ENCODE measurements at regions not wholly inside any gene's neighbourhood (a gene's known extent, or its start where the extent isn't known, plus 50 kb on each side); places are given as distances from the start of the nearest gene placed in this dataset.

DNA sequence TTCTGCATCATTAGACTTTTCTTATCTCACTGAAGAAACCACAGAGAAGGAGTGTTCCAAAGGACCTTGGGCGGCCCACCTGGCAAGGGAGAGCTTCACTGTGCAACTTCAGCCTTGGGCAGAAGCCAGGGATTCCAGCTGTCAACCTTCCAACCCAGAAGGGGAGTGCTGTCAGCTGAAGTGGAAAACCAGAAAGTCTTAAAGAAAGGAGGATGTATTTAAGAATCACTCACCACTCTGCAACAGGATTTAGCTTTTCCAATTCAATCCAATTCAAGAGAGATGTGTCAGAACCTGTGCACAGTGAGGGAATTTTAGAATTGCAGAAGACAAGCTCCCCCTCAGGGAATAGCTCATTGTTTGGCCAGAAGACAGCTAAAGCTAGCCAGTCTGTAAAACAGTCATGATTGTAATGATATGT is 553.7 kb downstream of the CD83 start:
- ATAC-seq (ENCODE audit: insufficient read depth, low FRiP score) (no peak), DNase-seq (peak; percentile 50 to 72 (median 63))
- Histone ChIP-seq H3K9me3 (ENCODE audit: control insufficient read depth in 4 of 4, insufficient read depth in 3 of 4, low read length in 3 of 4) (peaks cover 0 to 1% (median 0%) of the 10 kb centered on the region in 4 donors), H3K36me3 (ENCODE audit: control insufficient read depth in 4 of 4, insufficient read depth in 4 of 4, low read length in 4 of 4) (no peaks in the 10 kb centered on the region), H3K4me1 (ENCODE audit: control insufficient read depth in 5 of 5, insufficient read depth in 5 of 5, low read length in 5 of 5) (peaks cover 0 to 10% (median 0%) of the 10 kb centered on the region in 5 donors), H3K4me3 (no peak overlapping the region), H3K27ac (ENCODE audit: low read depth in 1 of 2, low read length in 1 of 2) (no peak overlapping the region), H3K9ac (ENCODE audit: insufficient read depth in 1 of 2, low read length in 2 of 2) (no peak overlapping the region), H3K27me3 (ENCODE audit: control insufficient read depth in 3 of 3, insufficient read depth in 3 of 3, low read length in 2 of 3) (no peaks in the 10 kb centered on the region)
- TF ChIP-seq, protein P1, sequence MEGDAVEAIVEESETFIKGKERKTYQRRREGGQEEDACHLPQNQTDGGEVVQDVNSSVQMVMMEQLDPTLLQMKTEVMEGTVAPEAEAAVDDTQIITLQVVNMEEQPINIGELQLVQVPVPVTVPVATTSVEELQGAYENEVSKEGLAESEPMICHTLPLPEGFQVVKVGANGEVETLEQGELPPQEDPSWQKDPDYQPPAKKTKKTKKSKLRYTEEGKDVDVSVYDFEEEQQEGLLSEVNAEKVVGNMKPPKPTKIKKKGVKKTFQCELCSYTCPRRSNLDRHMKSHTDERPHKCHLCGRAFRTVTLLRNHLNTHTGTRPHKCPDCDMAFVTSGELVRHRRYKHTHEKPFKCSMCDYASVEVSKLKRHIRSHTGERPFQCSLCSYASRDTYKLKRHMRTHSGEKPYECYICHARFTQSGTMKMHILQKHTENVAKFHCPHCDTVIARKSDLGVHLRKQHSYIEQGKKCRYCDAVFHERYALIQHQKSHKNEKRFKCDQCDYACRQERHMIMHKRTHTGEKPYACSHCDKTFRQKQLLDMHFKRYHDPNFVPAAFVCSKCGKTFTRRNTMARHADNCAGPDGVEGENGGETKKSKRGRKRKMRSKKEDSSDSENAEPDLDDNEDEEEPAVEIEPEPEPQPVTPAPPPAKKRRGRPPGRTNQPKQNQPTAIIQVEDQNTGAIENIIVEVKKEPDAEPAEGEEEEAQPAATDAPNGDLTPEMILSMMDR (IDR thresholded peaks at IDR 0.05; ENCODE audit: control extremely low read depth, extremely low read depth) = no peak
- WGBS, 2 donors = 57 to 63% methylated on average over 1 of the region's 1 CpG

DNA sequence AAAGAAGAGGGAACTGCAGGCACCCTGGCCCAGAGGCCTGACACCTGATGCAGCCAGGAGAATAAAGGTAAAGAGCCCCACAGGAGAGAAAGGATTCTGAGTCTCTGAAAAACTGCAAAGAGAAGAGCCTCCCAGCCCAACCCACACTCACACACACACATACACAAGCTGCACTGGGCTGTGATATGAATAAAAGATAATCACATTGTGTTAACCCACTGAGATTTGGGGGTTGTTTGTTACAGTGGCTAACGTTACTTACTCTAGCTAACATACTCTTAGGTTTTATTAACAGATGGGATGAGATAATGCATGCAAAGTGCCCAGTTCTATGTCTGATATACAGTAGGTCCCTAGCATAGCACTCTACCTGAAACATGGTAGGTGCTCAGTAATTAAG is 554.4 kb downstream of the CD83 start:
- DNase-seq (no peak), ATAC-seq (ENCODE audit: insufficient read depth, low FRiP score) (no peak)
- no peaks in the 10 kb centered on the region for H3K27me3 ChIP-seq (ENCODE audit: control insufficient read depth in 3 of 3, insufficient read depth in 3 of 3, low read length in 2 of 3)
- H3K27ac ChIP-seq (ENCODE audit: low read depth in 1 of 2, low read length in 1 of 2) = no peak overlapping the region
- H3K36me3 ChIP-seq (ENCODE audit: control insufficient read depth in 4 of 4, insufficient read depth in 4 of 4, low read length in 4 of 4) = no peaks in the 10 kb centered on the region
- H3K9me3 ChIP-seq (ENCODE audit: control insufficient read depth in 4 of 4, insufficient read depth in 3 of 4, low read length in 3 of 4) = peaks cover 0 to 2% (median 0%) of the 10 kb centered on the region in 4 donors
- peaks cover 0 to 10% (median 0%) of the 10 kb centered on the region in 5 donors for H3K4me1 ChIP-seq (ENCODE audit: control insufficient read depth in 5 of 5, insufficient read depth in 5 of 5, low read length in 5 of 5)
- TF ChIP-seq, protein P1 (IDR thresholded peaks at IDR 0.05; ENCODE audit: control extremely low read depth, extremely low read depth) = no peak
- no peak overlapping the region for H3K4me3 ChIP-seq
- H3K9ac ChIP-seq (ENCODE audit: insufficient read depth in 1 of 2, low read length in 2 of 2) = no peak overlapping the region
- WGBS, 2 donors = 92 to 97% methylated on average over 1 of the region's 1 CpG

DNA sequence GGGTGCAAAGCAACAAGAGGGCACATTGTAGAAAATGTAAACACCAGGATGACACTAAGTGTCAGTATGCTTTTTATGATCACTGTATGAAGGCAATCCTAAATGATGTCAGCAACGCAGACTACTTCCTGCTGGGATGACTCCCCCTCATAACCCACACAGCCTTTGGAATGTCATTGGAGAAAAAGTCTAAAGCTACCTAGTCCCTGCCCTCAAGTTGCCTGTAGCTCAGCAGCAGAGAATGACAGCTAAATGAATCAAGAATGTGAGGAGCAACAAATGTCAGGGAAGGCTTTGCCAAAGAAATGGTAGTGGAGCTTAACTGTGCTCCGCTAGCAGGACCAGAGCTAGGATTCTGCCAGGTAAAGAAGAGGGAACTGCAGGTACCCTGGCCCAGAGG is 555.6 kb downstream of the CD83 start:
- no peak overlapping the region for H3K4me3 ChIP-seq
- peaks cover 0 to 3% (median 0%) of the 10 kb centered on the region in 4 donors for H3K9me3 ChIP-seq (ENCODE audit: control insufficient read depth in 4 of 4, insufficient read depth in 3 of 4, low read length in 3 of 4)
- DNase-seq (no peak), ATAC-seq (ENCODE audit: insufficient read depth, low FRiP score) (no peak)
- 90 to 91% methylated on average over 2 of the region's 2 CpGs for WGBS, 2 donors
- H3K27ac ChIP-seq (ENCODE audit: low read depth in 1 of 2, low read length in 1 of 2) = no peak overlapping the region
- TF ChIP-seq, protein P1 (IDR thresholded peaks at IDR 0.05; ENCODE audit: control extremely low read depth, extremely low read depth) = no peak
- peaks cover 0 to 10% (median 0%) of the 10 kb centered on the region in 5 donors for H3K4me1 ChIP-seq (ENCODE audit: control insufficient read depth in 5 of 5, insufficient read depth in 5 of 5, low read length in 5 of 5)
- no peak overlapping the region for H3K9ac ChIP-seq (ENCODE audit: insufficient read depth in 1 of 2, low read length in 2 of 2)
- H3K36me3 ChIP-seq (ENCODE audit: control insufficient read depth in 4 of 4, insufficient read depth in 4 of 4, low read length in 4 of 4) = no peaks in the 10 kb centered on the region
- H3K27me3 ChIP-seq (ENCODE audit: control insufficient read depth in 3 of 3, insufficient read depth in 3 of 3, low read length in 2 of 3) = no peaks in the 10 kb centered on the region

DNA sequence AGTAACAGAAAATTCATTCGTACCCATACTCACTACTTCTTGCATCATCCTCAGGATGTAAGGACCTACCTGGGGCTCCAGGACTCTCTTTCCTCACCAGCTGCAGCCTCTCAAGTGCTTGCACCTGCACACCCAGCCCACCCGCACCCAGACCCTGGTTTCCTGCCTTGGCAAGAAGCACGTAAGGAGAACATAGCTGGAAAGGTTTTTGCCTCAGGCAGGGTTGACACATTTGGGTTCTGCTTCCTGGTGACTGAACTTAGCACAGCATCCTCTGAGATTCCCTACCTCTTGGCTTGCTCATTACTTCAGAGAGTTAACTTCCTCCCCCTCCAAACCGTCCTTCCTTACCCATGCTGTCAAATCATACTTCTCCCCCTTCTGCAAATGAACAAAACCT is 556.9 kb downstream of the CD83 start:
- TF ChIP-seq, protein P1 (IDR thresholded peaks at IDR 0.05; ENCODE audit: control extremely low read depth, extremely low read depth) = no peak
- 56 to 74% methylated on average over 4 of the region's 4 CpGs for WGBS, 2 donors

More for the DNA sequence above, 556.9 kb downstream of the CD83 start:
- DNase-seq (no peak), ATAC-seq (ENCODE audit: insufficient read depth, low FRiP score) (no peak)
- no peak overlapping the region for H3K4me3 ChIP-seq
- no peaks in the 10 kb centered on the region for H3K27me3 ChIP-seq (ENCODE audit: control insufficient read depth in 3 of 3, insufficient read depth in 3 of 3, low read length in 2 of 3)
- peaks cover 0 to 3% (median 0%) of the 10 kb centered on the region in 4 donors for H3K9me3 ChIP-seq (ENCODE audit: control insufficient read depth in 4 of 4, insufficient read depth in 3 of 4, low read length in 3 of 4)
- H3K36me3 ChIP-seq (ENCODE audit: control insufficient read depth in 4 of 4, insufficient read depth in 4 of 4, low read length in 4 of 4) = no peaks in the 10 kb centered on the region
- no peak overlapping the region for H3K27ac ChIP-seq (ENCODE audit: low read depth in 1 of 2, low read length in 1 of 2)
- no peak overlapping the region for H3K9ac ChIP-seq (ENCODE audit: insufficient read depth in 1 of 2, low read length in 2 of 2)
- H3K4me1 ChIP-seq (ENCODE audit: control insufficient read depth in 5 of 5, insufficient read depth in 5 of 5, low read length in 5 of 5) = peaks cover 0 to 10% (median 0%) of the 10 kb centered on the region in 5 donors
